ENCODE measurements at regions not wholly inside any gene's neighbourhood (a gene's known extent, or its start where the extent isn't known, plus 50 kb on each side); places are given as distances from the start of the nearest gene placed in this dataset.

DNA sequence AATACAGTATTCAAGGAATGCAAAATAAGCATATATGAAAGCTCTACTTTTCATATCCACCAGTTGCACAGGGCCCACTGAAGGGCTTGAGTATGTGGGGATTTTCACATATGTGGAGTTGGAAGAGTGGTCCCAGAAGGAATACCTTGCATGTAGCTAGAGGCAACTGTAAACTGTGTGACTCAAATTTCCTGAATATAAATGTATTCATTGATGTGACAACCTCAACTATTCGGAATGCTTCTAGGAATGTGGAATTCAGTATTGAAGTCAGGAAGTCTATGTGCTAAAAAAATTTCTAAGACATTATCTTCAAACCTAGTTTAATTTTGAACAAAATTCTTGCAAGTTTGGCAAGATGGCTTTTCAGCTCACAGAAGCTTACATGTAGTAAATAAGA is 695.5 kb upstream of the SEMA3D start:
- H4K20me1 ChIP-seq (ENCODE audit: control insufficient read depth, insufficient read depth, low read length, poor library complexity, severe bottlenecking): no peaks in the 10 kb centered on the region
- no peaks in the 10 kb centered on the region for H3K79me2 ChIP-seq (ENCODE audit: control insufficient read depth, insufficient read depth, low read length)
- H3K36me3 ChIP-seq (replicated peaks in 1 of 2; ENCODE audit: control extremely low read depth in 1 of 2, control insufficient read depth in 1 of 2, extremely low read depth in 1 of 2, insufficient read depth in 2 of 2, low read length in 1 of 2): no peaks in the 10 kb centered on the region
- peaks cover 4% of the 10 kb centered on the region for H3K9me3 Mint-ChIP-seq (ENCODE audit: insufficient read depth)
- CTCF ChIA-PET: no interaction called here
- H3K27me3 ChIP-seq (replicated peaks in 1 of 4; ENCODE audit: control extremely low read depth in 1 of 4, control insufficient read depth in 3 of 4, insufficient read depth in 4 of 4, low read length in 3 of 4): no peaks in the 10 kb centered on the region
- no peaks in the 10 kb centered on the region for H3K9me3 ChIP-seq (ENCODE audit: control extremely low read depth in 1 of 3, control insufficient read depth in 2 of 3, insufficient read depth in 1 of 3, low read length in 2 of 3)
- intact Hi-C loops (cut with micrococcal nuclease): no loop called here
- no peak overlapping the region for H3K4me3 ChIP-seq (ENCODE audit: control extremely low read depth in 1 of 5, extremely low read depth in 1 of 5, insufficient read depth in 1 of 5, low read depth in 2 of 5, low read length in 4 of 5)
- H3K27ac Mint-ChIP-seq: no peak overlapping the region
- no peak for ATAC-seq (ENCODE audit: low read depth)
- WGBS (ENCODE audit: insufficient coverage): 100% methylated on average over 1 of the region's 1 CpG
- no peak overlapping the region for H3K27ac ChIP-seq (ENCODE audit: low read length in 2 of 2)
- H2AFZ ChIP-seq (ENCODE audit: insufficient read depth, low read depth, low read length, poor library complexity, severe bottlenecking): no peak overlapping the region
- H3K9ac ChIP-seq (ENCODE audit: low read length): no peak overlapping the region
- no peak for DNase-seq
- H3K4me1 ChIP-seq (ENCODE audit: control insufficient read depth in 2 of 2, insufficient read depth in 2 of 2, low read length in 2 of 2): no peaks in the 10 kb centered on the region
- no peaks in the 10 kb centered on the region for H3K4me1 Mint-ChIP-seq
- H3K4me3 Mint-ChIP-seq: no peak overlapping the region
- POLR2A ChIA-PET: no interaction called here
- no peak overlapping the region for H3K4me2 ChIP-seq (replicated peaks; ENCODE audit: low read depth, low read length, poor library complexity, severe bottlenecking)
- TF ChIP-seq, protein P1, sequence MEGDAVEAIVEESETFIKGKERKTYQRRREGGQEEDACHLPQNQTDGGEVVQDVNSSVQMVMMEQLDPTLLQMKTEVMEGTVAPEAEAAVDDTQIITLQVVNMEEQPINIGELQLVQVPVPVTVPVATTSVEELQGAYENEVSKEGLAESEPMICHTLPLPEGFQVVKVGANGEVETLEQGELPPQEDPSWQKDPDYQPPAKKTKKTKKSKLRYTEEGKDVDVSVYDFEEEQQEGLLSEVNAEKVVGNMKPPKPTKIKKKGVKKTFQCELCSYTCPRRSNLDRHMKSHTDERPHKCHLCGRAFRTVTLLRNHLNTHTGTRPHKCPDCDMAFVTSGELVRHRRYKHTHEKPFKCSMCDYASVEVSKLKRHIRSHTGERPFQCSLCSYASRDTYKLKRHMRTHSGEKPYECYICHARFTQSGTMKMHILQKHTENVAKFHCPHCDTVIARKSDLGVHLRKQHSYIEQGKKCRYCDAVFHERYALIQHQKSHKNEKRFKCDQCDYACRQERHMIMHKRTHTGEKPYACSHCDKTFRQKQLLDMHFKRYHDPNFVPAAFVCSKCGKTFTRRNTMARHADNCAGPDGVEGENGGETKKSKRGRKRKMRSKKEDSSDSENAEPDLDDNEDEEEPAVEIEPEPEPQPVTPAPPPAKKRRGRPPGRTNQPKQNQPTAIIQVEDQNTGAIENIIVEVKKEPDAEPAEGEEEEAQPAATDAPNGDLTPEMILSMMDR (IDR thresholded peaks at IDR 0.05): no peak
- no peak for TF ChIP-seq EZH2 (IDR thresholded peaks at IDR 0.05; ENCODE audit: borderline replicate concordance, insufficient read depth, low read depth, low read length, poor library complexity, severe bottlenecking)
- no peaks in the 10 kb centered on the region for H3K27me3 Mint-ChIP-seq

DNA sequence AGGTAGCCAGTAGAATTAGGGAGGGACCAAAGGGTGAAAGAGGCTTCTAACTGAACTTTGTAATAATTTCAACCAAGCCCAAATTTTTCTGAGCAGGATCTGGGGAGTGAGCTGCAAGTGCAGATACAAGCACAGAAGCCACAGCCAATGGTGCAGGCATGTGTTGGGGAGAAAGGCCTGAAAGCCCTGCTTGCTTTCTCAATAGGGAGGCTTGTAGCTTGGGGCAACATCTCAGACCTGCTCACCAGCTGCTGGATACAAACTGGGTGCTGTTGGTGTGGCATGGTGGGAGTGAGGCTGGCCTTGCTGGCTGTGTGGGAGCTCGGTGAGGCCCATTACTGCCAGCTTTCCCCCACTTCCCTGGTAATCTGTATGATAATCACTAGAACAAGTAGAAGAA is 688.5 kb upstream of the SEMA3D start:
- POLR2A ChIA-PET: no interaction called here

More for the DNA sequence above, 688.5 kb upstream of the SEMA3D start:
- DNase-seq (no peak), ATAC-seq (ENCODE audit: low read depth) (no peak)
- Histone ChIP-seq H3K27ac (ENCODE audit: low read length in 2 of 2) (no peak overlapping the region), H3K4me1 (ENCODE audit: control insufficient read depth in 2 of 2, insufficient read depth in 2 of 2, low read length in 2 of 2) (no peaks in the 10 kb centered on the region), H3K4me3 (ENCODE audit: control extremely low read depth in 1 of 5, extremely low read depth in 1 of 5, insufficient read depth in 1 of 5, low read depth in 2 of 5, low read length in 4 of 5) (no peak overlapping the region), H3K36me3 (replicated peaks in 1 of 2; ENCODE audit: control extremely low read depth in 1 of 2, control insufficient read depth in 1 of 2, extremely low read depth in 1 of 2, insufficient read depth in 2 of 2, low read length in 1 of 2) (no peaks in the 10 kb centered on the region), H3K9me3 (ENCODE audit: control extremely low read depth in 1 of 3, control insufficient read depth in 2 of 3, insufficient read depth in 1 of 3, low read length in 2 of 3) (no peaks in the 10 kb centered on the region), H4K20me1 (ENCODE audit: control insufficient read depth, insufficient read depth, low read length, poor library complexity, severe bottlenecking) (no peaks in the 10 kb centered on the region), H3K27me3 (replicated peaks in 1 of 4; ENCODE audit: control extremely low read depth in 1 of 4, control insufficient read depth in 3 of 4, insufficient read depth in 4 of 4, low read length in 3 of 4) (no peaks in the 10 kb centered on the region), H2AFZ (ENCODE audit: insufficient read depth, low read depth, low read length, poor library complexity, severe bottlenecking) (no peak overlapping the region), H3K9ac (ENCODE audit: low read length) (no peak overlapping the region), H3K79me2 (ENCODE audit: control insufficient read depth, insufficient read depth, low read length) (no peaks in the 10 kb centered on the region), H3K4me2 (replicated peaks; ENCODE audit: low read depth, low read length, poor library complexity, severe bottlenecking) (no peak overlapping the region)
- Mint-ChIP-seq H3K27me3 (no peaks in the 10 kb centered on the region), H3K27ac (no peak overlapping the region), H3K4me3 (no peak overlapping the region), H3K4me1 (no peaks in the 10 kb centered on the region), H3K9me3 (ENCODE audit: insufficient read depth) (peaks cover 6% of the 10 kb centered on the region)
- CTCF ChIA-PET: no interaction called here
- intact Hi-C loops (cut with micrococcal nuclease): no loop called here
- TF ChIP-seq EZH2 (IDR thresholded peaks at IDR 0.05; ENCODE audit: borderline replicate concordance, insufficient read depth, low read depth, low read length, poor library complexity, severe bottlenecking): no peak
- TF ChIP-seq, protein P1 (IDR thresholded peaks at IDR 0.05): no peak
- no CpG with 5 or more reads among the region's 1 CpG for WGBS (ENCODE audit: insufficient coverage)
